MM.1S (cell line): ENCODE measurements at regions not wholly inside any gene's neighbourhood (a gene's known extent, or its start where the extent isn't known, plus 50 kb on each side); places are given as distances from the start of the nearest gene placed in this dataset.

Source experiments
- DNase-seq: peaks from one replicate; pipeline ENCODE4 v3.0.0-alpha.2; 2015
- H2AFZ ChIP-seq: fragments of 300-600 bp; sonication (generic); 2 replicates; pipeline ENCODE4 v1.6.0; 2016; ENCODE audit warnings: antibody characterized with exemption, low read length
- H3F3A ChIP-seq: fragments of 300-600 bp; sonication (generic); 2 replicates; pipeline ENCODE4 v1.6.1; 2016; ENCODE audit warnings: mild to moderate bottlenecking, antibody characterized with exemption, low read length, moderate library complexity, mixed read lengths; ENCODE audit not compliant: insufficient read depth
- H3K27ac ChIP-seq: fragments of 300-600 bp; sonication (generic); 2 replicates; pipeline ENCODE4 v1.5.1; 2016; ENCODE audit warnings: mild to moderate bottlenecking, low read length
- H3K27me3 ChIP-seq: fragments of 300-600 bp; sonication (generic); replicated peaks from 2 replicates; pipeline ENCODE4 v1.6.0; 2016; ENCODE audit warnings: low read length; ENCODE audit not compliant: insufficient read depth
- H3K36me3 ChIP-seq: fragments of 300-600 bp; sonication (generic); replicated peaks from 2 replicates; pipeline ENCODE4 v1.6.1; 2016; ENCODE audit warnings: mild to moderate bottlenecking, low read length, mixed read lengths; ENCODE audit not compliant: insufficient read depth
- H3K4me1 ChIP-seq: fragments of 300-600 bp; sonication (generic); 2 replicates; pipeline ENCODE4 v1.6.1; 2016; ENCODE audit warnings: low read length, mixed read lengths
- H3K4me2 ChIP-seq: fragments of 300-600 bp; sonication (generic); 2 replicates; pipeline ENCODE4 v1.6.0; 2016; ENCODE audit warnings: low read depth, low read length
- H3K4me3 ChIP-seq: fragments of 300-600 bp; sonication (generic); 2 replicates; pipeline ENCODE4 v1.5.1; 2016; ENCODE audit warnings: low read length, mixed read lengths
- H3K79me2 ChIP-seq: fragments of 300-600 bp; sonication (generic); 2 replicates; pipeline ENCODE4 v1.6.1; 2016; ENCODE audit warnings: mixed run types, low read length, mixed read lengths
- H3K9ac ChIP-seq: fragments of 300-600 bp; sonication (generic); 2 replicates; pipeline ENCODE4 v1.6.1; 2016; ENCODE audit warnings: low read length, mixed read lengths
- H3K9me2 ChIP-seq: fragments of 300-600 bp; sonication (generic); replicated peaks from 2 replicates; pipeline ENCODE4 v1.6.1; 2016; ENCODE audit warnings: mild to moderate bottlenecking, low read length, mixed read lengths; ENCODE audit not compliant: insufficient read depth
- H3K9me3 ChIP-seq: fragments of 300-600 bp; sonication (generic); replicated peaks from 2 replicates; pipeline ENCODE4 v1.6.1; 2016; ENCODE audit warnings: mild to moderate bottlenecking, low read length, mixed read lengths; ENCODE audit not compliant: insufficient read depth
- H4K20me1 ChIP-seq: fragments of 300-600 bp; sonication (generic); 2 replicates; pipeline ENCODE4 v1.6.1; 2016; ENCODE audit warnings: mild to moderate bottlenecking, low read length, moderate library complexity, mixed read lengths; ENCODE audit not compliant: insufficient read depth
- EZH2 ChIP-seq: fragments of 300-600 bp; sonication (generic); optimal IDR thresholded peaks from 2 replicates; pipeline ENCODE3; 2017; ENCODE audit warnings: low read depth, mild to moderate bottlenecking, antibody characterized with exemption, low read length, mixed read lengths
- EZH2phosphoT487 ChIP-seq: fragments of 300-600 bp; sonication (generic); IDR thresholded peaks from 2 replicates; pipeline ENCODE4 v1.6.1; 2018; ENCODE audit warnings: antibody characterized with exemption, low read length
- TF ChIP-seq, protein P1 (sequence below): fragments of 300-600 bp; sonication (generic); IDR thresholded peaks from 2 replicates; pipeline ENCODE4 v1.5.1; 2016; ENCODE audit warnings: antibody characterized with exemption, low read length, mixed read lengths

DNA sequence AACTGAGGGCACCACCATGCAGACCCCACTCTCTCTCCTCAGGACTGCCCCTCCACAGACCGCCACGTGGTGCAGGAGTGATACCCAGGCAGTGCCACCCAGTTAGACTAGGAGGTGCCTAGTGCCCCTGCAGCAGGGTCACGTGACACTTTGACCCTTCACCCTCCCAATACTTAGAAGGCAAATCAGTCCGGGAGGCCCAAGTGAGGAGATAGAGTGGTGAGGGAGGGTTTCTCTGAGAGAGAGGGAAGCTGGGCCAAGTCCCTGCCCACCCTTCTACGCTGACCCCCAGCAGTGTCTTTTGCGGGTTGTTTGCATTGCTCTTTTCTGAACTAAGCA lies 84.6 kb downstream of the BUD13 start:
- H3K9ac ChIP-seq, result no peak overlapping the region

DNA sequence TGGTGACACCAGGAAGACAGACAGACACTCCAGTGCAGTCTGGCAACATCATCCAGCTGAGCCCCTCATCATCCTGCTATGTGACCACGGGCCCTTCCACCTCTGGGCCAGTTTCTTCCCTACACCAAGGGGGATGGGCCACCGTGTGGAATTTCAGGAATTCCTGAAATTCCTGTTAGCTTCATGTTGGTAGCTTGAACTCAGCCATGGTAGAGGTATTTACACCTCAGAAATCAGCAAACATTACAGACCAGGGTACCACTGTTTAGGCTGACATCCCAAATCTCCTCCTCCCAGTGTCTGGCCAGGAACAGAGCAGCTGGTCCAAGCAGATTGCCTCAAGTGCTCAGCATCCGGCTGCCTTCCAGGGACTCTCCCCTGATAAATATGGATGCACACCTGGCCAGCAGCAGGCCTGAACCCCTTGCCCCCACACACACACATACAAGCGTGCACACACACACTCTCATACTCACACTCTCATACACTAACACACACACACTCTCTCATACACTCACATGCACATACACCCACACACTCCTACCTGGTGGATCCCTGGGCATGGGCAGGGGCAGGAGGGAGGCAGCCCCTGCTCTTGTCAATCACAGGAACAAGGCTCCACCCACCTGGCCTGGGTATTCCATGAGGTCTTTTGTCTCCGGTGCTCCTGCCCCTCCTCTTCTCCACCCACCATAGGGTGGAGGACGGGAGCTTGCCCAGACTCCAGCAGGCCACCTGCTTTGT lies 85.2 kb downstream of the BUD13 start:
- Histone ChIP-seq H3K79me2 (no peaks in the 10 kb centered on the region), H3K27me3 (no peaks in the 10 kb centered on the region), H3K9me2 (no peaks in the 10 kb centered on the region), H3K9ac (no peak overlapping the region), H3K4me1 (no peaks in the 10 kb centered on the region), H3K4me2 (no peak overlapping the region), H3K36me3 (no peaks in the 10 kb centered on the region), H3F3A (no peaks in the 10 kb centered on the region), H2AFZ (no peak overlapping the region), H3K4me3 (no peak overlapping the region), H4K20me1 (no peaks in the 10 kb centered on the region), H3K27ac (no peak overlapping the region), H3K9me3 (no peaks in the 10 kb centered on the region)
- no peak for DNase-seq
- TF ChIP-seq, protein P1, sequence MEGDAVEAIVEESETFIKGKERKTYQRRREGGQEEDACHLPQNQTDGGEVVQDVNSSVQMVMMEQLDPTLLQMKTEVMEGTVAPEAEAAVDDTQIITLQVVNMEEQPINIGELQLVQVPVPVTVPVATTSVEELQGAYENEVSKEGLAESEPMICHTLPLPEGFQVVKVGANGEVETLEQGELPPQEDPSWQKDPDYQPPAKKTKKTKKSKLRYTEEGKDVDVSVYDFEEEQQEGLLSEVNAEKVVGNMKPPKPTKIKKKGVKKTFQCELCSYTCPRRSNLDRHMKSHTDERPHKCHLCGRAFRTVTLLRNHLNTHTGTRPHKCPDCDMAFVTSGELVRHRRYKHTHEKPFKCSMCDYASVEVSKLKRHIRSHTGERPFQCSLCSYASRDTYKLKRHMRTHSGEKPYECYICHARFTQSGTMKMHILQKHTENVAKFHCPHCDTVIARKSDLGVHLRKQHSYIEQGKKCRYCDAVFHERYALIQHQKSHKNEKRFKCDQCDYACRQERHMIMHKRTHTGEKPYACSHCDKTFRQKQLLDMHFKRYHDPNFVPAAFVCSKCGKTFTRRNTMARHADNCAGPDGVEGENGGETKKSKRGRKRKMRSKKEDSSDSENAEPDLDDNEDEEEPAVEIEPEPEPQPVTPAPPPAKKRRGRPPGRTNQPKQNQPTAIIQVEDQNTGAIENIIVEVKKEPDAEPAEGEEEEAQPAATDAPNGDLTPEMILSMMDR, result no peak
- no peak for TF ChIP-seq EZH2phosphoT487
- no peak for TF ChIP-seq EZH2

More for the DNA sequence above, 84.6 kb downstream of the BUD13 start:
- Histone ChIP-seq H3K4me1 (no peaks in the 10 kb centered on the region), H3K27me3 (no peaks in the 10 kb centered on the region), H3F3A (no peaks in the 10 kb centered on the region), H2AFZ (no peak overlapping the region), H3K27ac (no peak overlapping the region), H3K36me3 (no peaks in the 10 kb centered on the region), H3K4me2 (no peak overlapping the region), H4K20me1 (no peaks in the 10 kb centered on the region), H3K9me3 (no peaks in the 10 kb centered on the region), H3K79me2 (no peaks in the 10 kb centered on the region), H3K4me3 (no peak overlapping the region), H3K9me2 (no peaks in the 10 kb centered on the region)
- no peak for TF ChIP-seq EZH2
- no peak for TF ChIP-seq EZH2phosphoT487
- TF ChIP-seq, protein P1, result no peak
- DNase-seq, result no peak

DNA sequence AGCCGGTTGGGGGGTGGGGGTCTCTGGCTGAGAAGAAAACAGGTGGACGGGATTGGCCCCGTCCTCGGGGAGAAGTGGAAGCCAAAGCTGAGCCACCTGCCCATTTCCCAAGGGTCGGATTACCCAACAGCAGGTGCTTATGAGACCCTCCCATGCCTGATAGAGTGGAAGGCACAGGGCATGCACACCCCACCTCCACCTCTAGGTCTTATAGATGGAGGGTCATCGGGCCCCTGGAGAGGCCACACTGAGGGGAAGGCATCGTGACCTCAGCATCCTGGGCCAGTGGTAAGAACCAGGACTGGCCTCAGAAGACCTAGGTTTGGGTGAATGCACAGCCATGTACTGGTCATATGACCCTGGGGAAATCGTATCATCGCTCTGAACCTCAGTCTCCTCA lies 85.9 kb downstream of the BUD13 start:
- TF ChIP-seq EZH2phosphoT487, result no peak
- TF ChIP-seq EZH2, result no peak
- TF ChIP-seq, protein P1, result no peak
- Histone ChIP-seq H3K9me3 (no peaks in the 10 kb centered on the region), H3K4me3 (no peak overlapping the region), H3K9ac (no peak overlapping the region), H3K79me2 (no peaks in the 10 kb centered on the region), H3K9me2 (no peaks in the 10 kb centered on the region), H3K27ac (no peak overlapping the region), H3K4me2 (no peak overlapping the region), H3K4me1 (no peaks in the 10 kb centered on the region), H2AFZ (no peak overlapping the region), H3F3A (no peaks in the 10 kb centered on the region), H3K27me3 (no peaks in the 10 kb centered on the region), H4K20me1 (no peaks in the 10 kb centered on the region), H3K36me3 (no peaks in the 10 kb centered on the region)
- DNase-seq, result no peak
